OCI-LY7 (cell line): ENCODE measurements at regions not wholly inside any gene's neighbourhood (a gene's known extent, or its start where the extent isn't known, plus 50 kb on each side); places are given as distances from the start of the nearest gene placed in this dataset.

Source experiments
- BruUV-seq: library from RNA; stranded (reverse); fragments of 400-500 nt; replicated peaks from 2 replicates; lab custom pipeline; 2021; lab: Mats Ljungman, UMichigan
- CTCF ChIA-PET: fragments of 300-600 bp; sonication (Branson Sonifier 250); formaldehyde crosslinking; loops from one replicate; lab custom pipeline; 2022; ENCODE audit warnings: antibody characterized with exemption; ENCODE audit not compliant: unreplicated experiment; lab: Charles Lee
- POLR2A ChIA-PET: fragments of 300-600 bp; sonication (Branson Sonifier 250); formaldehyde crosslinking; loops from one replicate; lab custom pipeline; 2022; ENCODE audit warnings: antibody characterized with exemption; lab: Charles Lee
- DNase-seq: peaks from one replicate; pipeline ENCODE4 v3.0.0-alpha.2; 2015; ENCODE audit warnings: low spot score
- H2AFZ ChIP-seq: fragments of 200-600 bp; sonication (generic), shearing (Covaris generic); 2 replicates; pipeline ENCODE4 v1.6.1; 2014; ENCODE audit warnings: mild to moderate bottlenecking, antibody characterized with exemption, low read length, moderate library complexity
- H3K27ac ChIP-seq: fragments of 200-600 bp; sonication (generic); 2 replicates; pipeline ENCODE4 v1.5.1; 2014; ENCODE audit warnings: mixed run types, low read depth, mild to moderate bottlenecking, moderate library complexity, low read length, inconsistent platforms; ENCODE audit not compliant: poor library complexity, severe bottlenecking
- H3K36me3 ChIP-seq: fragments of 200-600 bp; sonication (generic); 2 replicates; pipeline ENCODE4 v1.6.1; 2014; ENCODE audit warnings: mild to moderate bottlenecking, antibody characterized with exemption, low read length, moderate library complexity, mixed read lengths; ENCODE audit not compliant: insufficient read depth
- H3K4me1 ChIP-seq: fragments of 200-600 bp; sonication (generic); 2 replicates; pipeline ENCODE4 v1.5.1; 2014; ENCODE audit warnings: mild to moderate bottlenecking, low read length; ENCODE audit not compliant: insufficient read depth, poor library complexity, severe bottlenecking
- H3K4me2 ChIP-seq: fragments of 200-600 bp; sonication (generic); 2 replicates; pipeline ENCODE4 v1.6.1; 2014; ENCODE audit warnings: mild to moderate bottlenecking, low read length
- H3K4me3 ChIP-seq: fragments of 200-600 bp; sonication (generic); 2 replicates; pipeline ENCODE4 v1.5.1; 2014; ENCODE audit warnings: mild to moderate bottlenecking, low read depth, low read length; ENCODE audit not compliant: poor library complexity, severe bottlenecking
- H3K79me2 ChIP-seq: fragments of 200-600 bp; sonication (generic); 2 replicates; pipeline ENCODE4 v1.6.1; 2016; ENCODE audit warnings: low read depth, mild to moderate bottlenecking, low read length, moderate library complexity, mixed read lengths; ENCODE audit not compliant: insufficient read depth
- H3K9me2 ChIP-seq: fragments of 200-600 bp; sonication (generic); 2 replicates; pipeline ENCODE4 v1.6.1; 2016; ENCODE audit warnings: mild to moderate bottlenecking, low read length, mixed read lengths; ENCODE audit not compliant: insufficient read depth
- H3K9me3 ChIP-seq: fragments of 200-600 bp; sonication (generic); 2 replicates; pipeline ENCODE4 v1.6.1; 2014; ENCODE audit warnings: mild to moderate bottlenecking, mixed run types, low read length, mixed read lengths
- H4K20me1 ChIP-seq: fragments of 200-600 bp; sonication (generic); 2 replicates; pipeline ENCODE4 v1.6.1; 2014; ENCODE audit warnings: mild to moderate bottlenecking, antibody characterized with exemption, low read length, moderate library complexity, mixed read lengths; ENCODE audit not compliant: insufficient read depth
- CTCF ChIP-seq: fragments of 200-600 bp; sonication (generic); conservative IDR thresholded peaks from 2 replicates; pipeline ENCODE4 v1.5.1; 2014; ENCODE audit warnings: mild to moderate bottlenecking, antibody characterized with exemption, low read length, moderate library complexity, mixed read lengths
- EZH2phosphoT487 ChIP-seq: fragments of 200-600 bp; sonication (generic); IDR thresholded peaks from 2 replicates; pipeline ENCODE4 v1.6.1; 2018; ENCODE audit warnings: low read depth, borderline replicate concordance, mild to moderate bottlenecking, mixed run types, antibody characterized with exemption, low read length, moderate library complexity, mixed read lengths
- intact Hi-C: fragments of 100-400 bp; cut with micrococcal nuclease; formaldehyde crosslinking; loops from one replicate; pipeline ENCODE4 v1.10.0; 2022; ENCODE audit not compliant: unreplicated experiment

GRCh38 chr5:71907001-71907588 is 188.0 kb downstream of the CARTPT start:
- H3K4me2 ChIP-seq: no peak overlapping the region
- no peak overlapping the region for H3K4me3 ChIP-seq
- BruUV-seq: no TSS peak

GRCh38 chr5:71907608-71908145 is 188.6 kb downstream of the CARTPT start:
- TF ChIP-seq CTCF: no peak
- TF ChIP-seq EZH2phosphoT487: no peak
- H3K9me2 ChIP-seq: no peaks in the 10 kb centered on the region
- H3K4me1 ChIP-seq: no peaks in the 10 kb centered on the region
- no peaks in the 10 kb centered on the region for H4K20me1 ChIP-seq
- H3K4me3 ChIP-seq: no peak overlapping the region
- H3K4me2 ChIP-seq: no peak overlapping the region
- no peaks in the 10 kb centered on the region for H3K9me3 ChIP-seq
- no peak overlapping the region for H2AFZ ChIP-seq
- H3K36me3 ChIP-seq: no peaks in the 10 kb centered on the region
- no peak for DNase-seq
- H3K27ac ChIP-seq: no peak overlapping the region
- no TSS peak for BruUV-seq
- intact Hi-C loops: no loop called here
- CTCF ChIA-PET: no interaction called here
- POLR2A ChIA-PET: no interaction called here
- H3K79me2 ChIP-seq: no peaks in the 10 kb centered on the region

More at GRCh38 chr5:71907001-71907588, 188.0 kb downstream of the CARTPT start:
- H3K9me3 ChIP-seq: no peaks in the 10 kb centered on the region
- no peak overlapping the region for H2AFZ ChIP-seq
- no peaks in the 10 kb centered on the region for H3K79me2 ChIP-seq
- intact Hi-C loops: no loop called here
- no peaks in the 10 kb centered on the region for H4K20me1 ChIP-seq
- no peak for DNase-seq
- H3K27ac ChIP-seq: no peak overlapping the region
- TF ChIP-seq EZH2phosphoT487: no peak
- TF ChIP-seq CTCF: no peak
- POLR2A ChIA-PET: no interaction called here
- CTCF ChIA-PET: no interaction called here
- H3K36me3 ChIP-seq: no peaks in the 10 kb centered on the region
- H3K4me1 ChIP-seq: no peaks in the 10 kb centered on the region
- no peaks in the 10 kb centered on the region for H3K9me2 ChIP-seq

DNA sequence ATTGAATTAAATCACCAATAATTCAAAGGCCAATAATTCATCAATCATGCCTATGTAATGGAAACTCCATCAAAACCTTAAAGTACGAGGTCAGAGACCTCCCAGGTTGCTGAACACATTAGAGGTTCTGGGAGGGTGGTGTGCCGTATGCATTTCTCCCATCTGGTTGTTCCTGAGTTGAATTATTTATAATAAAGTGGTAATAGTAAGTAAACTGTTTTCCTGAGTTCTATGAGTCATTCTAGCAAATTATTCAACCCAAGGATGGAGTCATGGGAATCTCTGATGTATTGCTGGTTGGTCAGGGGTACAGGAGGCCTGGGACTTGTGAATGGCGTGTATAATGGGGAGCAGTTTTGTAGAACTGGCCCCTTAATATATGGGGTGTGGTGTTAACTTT is 191.7 kb downstream of the CARTPT start:
- ChIA-PET CTCF (no interaction called here), POLR2A (no interaction called here)
- H3K27ac ChIP-seq: no peak overlapping the region
- H3K4me2 ChIP-seq: no peak overlapping the region
- no peak overlapping the region for H3K4me3 ChIP-seq
- H3K36me3 ChIP-seq: no peaks in the 10 kb centered on the region
- no peaks in the 10 kb centered on the region for H4K20me1 ChIP-seq
- H2AFZ ChIP-seq: no peak overlapping the region
- no peaks in the 10 kb centered on the region for H3K79me2 ChIP-seq
- no peaks in the 10 kb centered on the region for H3K4me1 ChIP-seq
- H3K9me3 ChIP-seq: no peaks in the 10 kb centered on the region
- no peak for DNase-seq
- no TSS peak for BruUV-seq
- intact Hi-C loops: no loop called here
- no peak for TF ChIP-seq CTCF
- no peak for TF ChIP-seq EZH2phosphoT487
- H3K9me2 ChIP-seq: no peaks in the 10 kb centered on the region
